ENCODE measurements at regions not wholly inside any gene's neighbourhood (a gene's known extent, or its start where the extent isn't known, plus 50 kb on each side); places are given as distances from the start of the nearest gene placed in this dataset.

DNA sequence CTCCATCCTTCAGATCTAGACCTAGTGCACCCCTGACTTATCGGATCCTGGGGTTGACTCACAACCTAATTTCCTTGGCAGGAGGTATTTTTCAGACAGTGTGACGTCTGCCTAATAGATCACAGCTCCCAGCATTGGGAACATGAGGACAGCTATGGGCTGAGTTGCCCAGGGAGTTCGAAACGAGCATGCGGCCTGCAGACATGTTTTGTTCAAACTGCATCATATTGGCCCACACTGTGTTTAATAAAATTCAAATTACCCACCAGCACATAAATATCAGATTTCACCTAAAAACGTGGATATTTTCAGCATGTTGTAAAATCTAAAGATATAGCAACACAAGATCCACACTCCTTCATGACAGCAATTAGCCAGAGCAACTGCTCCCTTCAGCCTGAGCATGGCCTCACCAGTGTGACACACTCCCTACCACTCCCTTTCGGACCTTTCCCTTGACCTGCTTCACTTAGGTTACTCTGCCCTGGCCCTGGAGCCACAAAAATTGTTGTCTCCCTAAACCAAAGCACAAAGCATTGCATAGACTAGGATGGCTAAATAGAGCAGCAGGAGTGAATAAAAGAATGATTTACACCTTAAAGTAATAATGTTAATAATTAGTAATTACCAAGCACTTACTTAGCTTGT, 53.6 kb upstream of the USP47 start (continued):
- TF ChIP-seq, protein P1, sequence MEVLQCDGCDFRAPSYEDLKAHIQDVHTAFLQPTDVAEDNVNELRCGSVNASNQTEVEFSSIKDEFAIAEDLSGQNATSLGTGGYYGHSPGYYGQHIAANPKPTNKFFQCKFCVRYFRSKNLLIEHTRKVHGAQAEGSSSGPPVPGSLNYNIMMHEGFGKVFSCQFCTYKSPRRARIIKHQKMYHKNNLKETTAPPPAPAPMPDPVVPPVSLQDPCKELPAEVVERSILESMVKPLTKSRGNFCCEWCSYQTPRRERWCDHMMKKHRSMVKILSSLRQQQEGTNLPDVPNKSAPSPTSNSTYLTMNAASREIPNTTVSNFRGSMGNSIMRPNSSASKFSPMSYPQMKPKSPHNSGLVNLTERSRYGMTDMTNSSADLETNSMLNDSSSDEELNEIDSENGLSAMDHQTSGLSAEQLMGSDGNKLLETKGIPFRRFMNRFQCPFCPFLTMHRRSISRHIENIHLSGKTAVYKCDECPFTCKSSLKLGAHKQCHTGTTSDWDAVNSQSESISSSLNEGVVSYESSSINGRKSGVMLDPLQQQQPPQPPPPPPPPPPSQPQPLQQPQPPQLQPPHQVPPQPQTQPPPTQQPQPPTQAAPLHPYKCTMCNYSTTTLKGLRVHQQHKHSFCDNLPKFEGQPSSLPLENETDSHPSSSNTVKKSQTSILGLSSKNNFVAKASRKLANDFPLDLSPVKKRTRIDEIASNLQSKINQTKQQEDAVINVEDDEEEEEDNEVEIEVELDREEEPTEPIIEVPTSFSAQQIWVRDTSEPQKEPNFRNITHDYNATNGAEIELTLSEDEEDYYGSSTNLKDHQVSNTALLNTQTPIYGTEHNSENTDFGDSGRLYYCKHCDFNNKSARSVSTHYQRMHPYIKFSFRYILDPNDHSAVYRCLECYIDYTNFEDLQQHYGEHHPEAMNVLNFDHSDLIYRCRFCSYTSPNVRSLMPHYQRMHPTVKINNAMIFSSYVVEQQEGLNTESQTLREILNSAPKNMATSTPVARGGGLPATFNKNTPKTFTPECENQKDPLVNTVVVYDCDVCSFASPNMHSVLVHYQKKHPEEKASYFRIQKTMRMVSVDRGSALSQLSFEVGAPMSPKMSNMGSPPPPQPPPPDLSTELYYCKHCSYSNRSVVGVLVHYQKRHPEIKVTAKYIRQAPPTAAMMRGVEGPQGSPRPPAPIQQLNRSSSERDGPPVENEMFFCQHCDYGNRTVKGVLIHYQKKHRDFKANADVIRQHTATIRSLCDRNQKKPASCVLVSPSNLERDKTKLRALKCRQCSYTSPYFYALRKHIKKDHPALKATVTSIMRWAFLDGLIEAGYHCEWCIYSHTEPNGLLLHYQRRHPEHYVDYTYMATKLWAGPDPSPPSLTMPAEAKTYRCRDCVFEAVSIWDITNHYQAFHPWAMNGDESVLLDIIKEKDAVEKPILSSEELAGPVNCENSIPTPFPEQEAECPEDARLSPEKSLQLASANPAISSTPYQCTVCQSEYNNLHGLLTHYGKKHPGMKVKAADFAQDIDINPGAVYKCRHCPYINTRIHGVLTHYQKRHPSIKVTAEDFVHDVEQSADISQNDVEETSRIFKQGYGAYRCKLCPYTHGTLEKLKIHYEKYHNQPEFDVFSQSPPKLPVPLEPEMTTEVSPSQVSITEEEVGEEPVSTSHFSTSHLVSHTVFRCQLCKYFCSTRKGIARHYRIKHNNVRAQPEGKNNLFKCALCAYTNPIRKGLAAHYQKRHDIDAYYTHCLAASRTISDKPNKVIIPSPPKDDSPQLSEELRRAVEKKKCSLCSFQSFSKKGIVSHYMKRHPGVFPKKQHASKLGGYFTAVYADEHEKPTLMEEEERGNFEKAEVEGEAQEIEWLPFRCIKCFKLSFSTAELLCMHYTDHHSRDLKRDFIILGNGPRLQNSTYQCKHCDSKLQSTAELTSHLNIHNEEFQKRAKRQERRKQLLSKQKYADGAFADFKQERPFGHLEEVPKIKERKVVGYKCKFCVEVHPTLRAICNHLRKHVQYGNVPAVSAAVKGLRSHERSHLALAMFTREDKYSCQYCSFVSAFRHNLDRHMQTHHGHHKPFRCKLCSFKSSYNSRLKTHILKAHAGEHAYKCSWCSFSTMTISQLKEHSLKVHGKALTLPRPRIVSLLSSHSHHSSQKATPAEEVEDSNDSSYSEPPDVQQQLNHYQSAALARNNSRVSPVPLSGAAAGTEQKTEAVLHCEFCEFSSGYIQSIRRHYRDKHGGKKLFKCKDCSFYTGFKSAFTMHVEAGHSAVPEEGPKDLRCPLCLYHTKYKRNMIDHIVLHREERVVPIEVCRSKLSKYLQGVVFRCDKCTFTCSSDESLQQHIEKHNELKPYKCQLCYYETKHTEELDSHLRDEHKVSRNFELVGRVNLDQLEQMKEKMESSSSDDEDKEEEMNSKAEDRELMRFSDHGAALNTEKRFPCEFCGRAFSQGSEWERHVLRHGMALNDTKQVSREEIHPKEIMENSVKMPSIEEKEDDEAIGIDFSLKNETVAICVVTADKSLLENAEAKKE (CRISPR knock-in tag; IDR thresholded peaks at IDR 0.05): no peak
- TF ChIP-seq ZNF114 (CRISPR knock-in tag; IDR thresholded peaks at IDR 0.05) (no peak), POLR2AphosphoS5 (IDR thresholded peaks at IDR 0.05; ENCODE audit: low read depth) (no peak)
- TF ChIP-seq, protein P2, sequence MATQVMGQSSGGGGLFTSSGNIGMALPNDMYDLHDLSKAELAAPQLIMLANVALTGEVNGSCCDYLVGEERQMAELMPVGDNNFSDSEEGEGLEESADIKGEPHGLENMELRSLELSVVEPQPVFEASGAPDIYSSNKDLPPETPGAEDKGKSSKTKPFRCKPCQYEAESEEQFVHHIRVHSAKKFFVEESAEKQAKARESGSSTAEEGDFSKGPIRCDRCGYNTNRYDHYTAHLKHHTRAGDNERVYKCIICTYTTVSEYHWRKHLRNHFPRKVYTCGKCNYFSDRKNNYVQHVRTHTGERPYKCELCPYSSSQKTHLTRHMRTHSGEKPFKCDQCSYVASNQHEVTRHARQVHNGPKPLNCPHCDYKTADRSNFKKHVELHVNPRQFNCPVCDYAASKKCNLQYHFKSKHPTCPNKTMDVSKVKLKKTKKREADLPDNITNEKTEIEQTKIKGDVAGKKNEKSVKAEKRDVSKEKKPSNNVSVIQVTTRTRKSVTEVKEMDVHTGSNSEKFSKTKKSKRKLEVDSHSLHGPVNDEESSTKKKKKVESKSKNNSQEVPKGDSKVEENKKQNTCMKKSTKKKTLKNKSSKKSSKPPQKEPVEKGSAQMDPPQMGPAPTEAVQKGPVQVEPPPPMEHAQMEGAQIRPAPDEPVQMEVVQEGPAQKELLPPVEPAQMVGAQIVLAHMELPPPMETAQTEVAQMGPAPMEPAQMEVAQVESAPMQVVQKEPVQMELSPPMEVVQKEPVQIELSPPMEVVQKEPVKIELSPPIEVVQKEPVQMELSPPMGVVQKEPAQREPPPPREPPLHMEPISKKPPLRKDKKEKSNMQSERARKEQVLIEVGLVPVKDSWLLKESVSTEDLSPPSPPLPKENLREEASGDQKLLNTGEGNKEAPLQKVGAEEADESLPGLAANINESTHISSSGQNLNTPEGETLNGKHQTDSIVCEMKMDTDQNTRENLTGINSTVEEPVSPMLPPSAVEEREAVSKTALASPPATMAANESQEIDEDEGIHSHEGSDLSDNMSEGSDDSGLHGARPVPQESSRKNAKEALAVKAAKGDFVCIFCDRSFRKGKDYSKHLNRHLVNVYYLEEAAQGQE (IDR thresholded peaks at IDR 0.05; ENCODE audit: unreplicated experiment): no peak
